GM12892 (cell line): ENCODE measurements at regions not wholly inside any gene's neighbourhood (a gene's known extent, or its start where the extent isn't known, plus 50 kb on each side); places are given as distances from the start of the nearest gene placed in this dataset.
"Not testable (repeated sequence)": the region's sequence is repeated elsewhere in the genome, so short reads cannot be mapped to it uniquely, and the experiment has no call there.

Experiments used
- DNase-seq: peaks from one replicate; pipeline ENCODE4 v3.0.0; 2011; ENCODE audit not compliant: insufficient read length
- FAIRE-seq: peaks from 2 replicates; lab custom pipeline; 2011; peaks lifted over from hg19 to GRCh38; lab: Jason Lieb, UNC
- POLR2A ChIP-seq: IDR thresholded peaks from 2 replicates; pipeline ENCODE4 v1.6.1; 2011; ENCODE audit warnings: low read depth, low read length, control low read depth
- POLR2AphosphoS5 ChIP-seq: IDR thresholded peaks from 2 replicates; pipeline ENCODE4 v1.6.1; 2011; ENCODE audit warnings: low read depth, low read length, control low read depth
- TAF1 ChIP-seq: IDR thresholded peaks from 2 replicates; pipeline ENCODE4 v1.6.1; 2011; ENCODE audit warnings: low read depth, mild to moderate bottlenecking, control low read depth, low read length, borderline replicate concordance

DNA sequence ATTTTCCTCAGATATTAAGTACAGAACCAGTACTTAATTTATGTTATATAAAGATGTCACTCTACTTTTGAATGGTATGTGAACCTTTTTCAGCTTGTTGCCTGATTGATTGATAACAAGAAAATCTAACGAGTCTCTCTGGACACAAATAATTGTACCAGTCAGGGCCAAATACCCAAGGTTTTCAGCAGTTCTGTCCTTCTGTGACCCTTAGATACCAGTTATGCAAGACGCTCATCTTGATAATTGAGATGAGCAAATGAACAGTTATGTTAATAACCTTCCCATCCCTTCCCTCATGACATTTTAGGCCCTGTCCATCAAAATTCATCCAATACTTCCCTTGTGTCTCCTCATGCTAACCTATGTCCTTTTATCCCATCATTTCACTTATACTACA, 185.9 kb upstream of the G2E3 start:
- TF ChIP-seq TAF1: no peak
- no peak for TF ChIP-seq POLR2AphosphoS5
- no peak for TF ChIP-seq POLR2A
- FAIRE-seq (no peak), DNase-seq (no peak)

GRCh38 chr14:30373526-30373925, 185.4 kb upstream of the G2E3 start:
- DNase-seq: no peak
- no peak for FAIRE-seq
- TF ChIP-seq POLR2A (no peak), POLR2AphosphoS5 (no peak), TAF1 (no peak)

GRCh38 chr14:30375296-30375892, 183.6 kb upstream of the G2E3 start:
- TF ChIP-seq POLR2AphosphoS5: no peak
- no peak for TF ChIP-seq POLR2A
- no peak for TF ChIP-seq TAF1
- DNase-seq (no peak), FAIRE-seq (peak; percentile 60)

DNA sequence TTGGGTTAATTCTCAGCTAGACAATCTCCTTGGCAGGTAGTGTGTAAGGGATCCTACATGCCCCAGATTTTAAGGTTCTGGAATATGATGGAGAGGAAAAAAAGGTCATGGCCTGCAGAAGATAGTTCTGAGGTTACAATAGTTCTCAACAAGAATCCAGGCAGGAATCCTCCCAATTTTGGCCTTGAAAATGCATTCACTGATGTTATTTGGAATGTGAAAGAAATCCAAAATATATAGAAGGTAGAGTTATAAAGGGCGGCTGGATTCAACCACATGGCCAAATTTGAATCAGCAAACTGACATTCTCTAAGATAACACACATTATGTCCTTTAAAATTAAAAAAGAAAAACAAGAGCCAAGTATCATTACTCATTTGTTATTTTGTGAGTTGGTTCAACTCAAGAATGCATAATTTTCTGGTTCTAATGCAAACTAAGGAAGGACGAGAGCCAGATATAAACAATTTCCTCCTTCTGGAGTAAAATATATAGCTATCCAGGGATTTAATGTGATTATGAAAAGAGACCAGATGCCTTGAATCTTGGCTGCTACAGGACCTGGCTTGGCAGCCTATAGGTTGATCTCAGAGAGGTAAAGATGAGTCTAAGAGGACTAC, 177.0 kb upstream of the G2E3 start:
- FAIRE-seq (no peak), DNase-seq (no peak)
- TF ChIP-seq POLR2AphosphoS5: no peak
- no peak for TF ChIP-seq TAF1
- no peak for TF ChIP-seq POLR2A

DNA sequence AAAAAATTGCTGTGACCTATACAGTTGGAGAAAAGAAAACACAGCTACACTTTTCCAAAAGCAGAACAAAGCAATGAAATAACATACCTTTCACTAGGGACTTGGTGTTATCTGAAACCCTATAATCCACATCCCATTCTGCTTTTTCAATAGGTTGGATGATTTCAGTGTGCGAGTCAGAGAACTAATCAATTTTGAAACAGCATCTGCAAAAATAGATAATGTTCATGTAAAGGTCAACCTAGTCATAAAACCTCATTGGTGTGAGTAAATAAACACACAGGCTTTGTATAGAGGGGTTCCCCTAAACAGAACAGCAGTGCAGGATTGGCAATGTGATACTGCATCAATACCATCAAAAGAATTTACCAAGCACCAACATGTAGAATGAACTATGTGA, 173.0 kb upstream of the G2E3 start:
- no peak for DNase-seq
- no peak for TF ChIP-seq POLR2A
- no peak for TF ChIP-seq POLR2AphosphoS5
- no peak for TF ChIP-seq TAF1
- FAIRE-seq: no peak

GRCh38 chr14:30387871-30388270, 171.1 kb upstream of the G2E3 start:
- DNase-seq (no peak), FAIRE-seq (no peak)
- TF ChIP-seq POLR2AphosphoS5: no peak
- TF ChIP-seq POLR2A: no peak
- TF ChIP-seq TAF1: no peak

DNA sequence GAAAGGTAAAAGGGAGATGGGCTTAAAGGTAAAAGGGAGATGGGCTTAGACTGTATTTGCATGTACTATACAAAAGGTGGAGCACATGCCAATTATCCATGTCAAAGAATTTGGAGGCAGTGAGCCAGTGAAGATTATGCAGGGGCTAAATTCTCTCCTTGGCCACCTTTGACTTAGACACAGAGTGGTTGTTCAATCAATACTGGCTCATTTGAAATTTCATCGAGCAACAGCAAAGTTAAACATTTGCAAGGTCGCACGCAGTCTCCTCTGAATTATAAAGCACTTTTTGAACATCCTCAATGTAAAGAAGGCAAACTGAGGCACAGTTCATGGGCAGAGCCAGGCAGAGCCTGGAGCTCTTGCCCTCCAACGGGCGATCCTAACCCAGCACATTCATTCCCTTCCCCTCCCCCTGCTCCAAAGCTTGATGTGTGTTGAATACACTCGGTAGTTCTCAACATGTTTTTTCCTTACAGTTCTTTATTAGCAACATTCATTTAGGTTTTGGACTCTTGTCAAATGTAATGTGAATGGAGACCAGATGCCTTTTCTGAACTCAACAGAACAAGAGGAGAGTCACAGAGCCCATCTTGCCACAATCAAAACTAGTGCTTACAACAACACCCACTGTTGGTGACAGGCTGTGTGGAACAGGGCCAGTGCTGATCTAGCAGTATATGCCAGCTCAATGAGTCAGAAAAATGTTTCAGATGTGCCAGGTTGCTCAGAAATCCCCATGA, 169.7 kb upstream of the G2E3 start:
- FAIRE-seq (no peak), DNase-seq (no peak)
- TF ChIP-seq TAF1: no peak
- no peak for TF ChIP-seq POLR2AphosphoS5
- no peak for TF ChIP-seq POLR2A

- no peak for TF ChIP-seq TAF1
- TF ChIP-seq POLR2A: no peak
- no peak for TF ChIP-seq POLR2AphosphoS5
- no peak for DNase-seq
- FAIRE-seq: no peak
Measured at GRCh38 chr14:30389877-30390385, 169.0 kb upstream of the G2E3 start.

DNA sequence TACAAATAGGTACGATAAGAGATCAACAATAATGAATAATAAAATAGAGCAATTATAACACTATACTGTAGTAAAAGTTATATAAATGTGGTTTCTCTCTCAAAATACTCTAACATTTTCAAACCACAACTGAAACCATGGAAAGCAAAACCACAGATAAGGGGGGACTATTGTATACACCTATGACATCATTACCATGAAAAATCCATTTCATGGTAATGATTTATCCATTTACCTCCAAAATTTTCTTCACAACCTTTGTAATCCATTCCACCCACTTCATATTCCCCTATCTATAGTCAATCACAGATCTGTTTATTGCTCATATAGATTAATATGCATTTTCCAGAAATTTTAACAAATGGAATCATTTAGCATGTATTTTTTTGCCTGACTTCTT, 163.9 kb upstream of the G2E3 start:
- no peak for DNase-seq

DNA sequence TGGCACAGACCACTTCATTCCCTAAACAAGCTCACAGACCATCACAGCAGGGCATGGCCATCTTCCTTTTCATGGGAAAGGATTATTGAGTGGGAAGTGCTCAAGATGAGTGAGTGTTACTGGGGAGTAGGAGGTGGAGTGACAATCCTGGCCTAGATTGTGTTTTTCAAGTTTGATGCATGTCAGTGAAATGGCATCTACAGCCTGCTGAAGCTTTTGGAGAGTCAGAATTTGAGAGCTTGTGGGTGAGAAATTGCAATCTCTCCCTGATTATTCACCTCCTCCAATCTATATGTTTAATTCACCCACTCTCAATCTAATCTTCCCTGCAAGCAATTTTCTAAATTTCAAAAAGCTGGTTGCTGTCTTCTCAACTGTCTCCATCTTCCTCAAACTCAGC, 156.1 kb upstream of the G2E3 start:
- no peak for DNase-seq
- no peak for TF ChIP-seq POLR2A
- no peak for TF ChIP-seq POLR2AphosphoS5
- TF ChIP-seq TAF1: no peak
- no peak for FAIRE-seq

More for the DNA sequence above, 163.9 kb upstream of the G2E3 start:
- no peak for FAIRE-seq
- TF ChIP-seq POLR2AphosphoS5 (no peak), TAF1 (no peak), POLR2A (no peak)

DNA sequence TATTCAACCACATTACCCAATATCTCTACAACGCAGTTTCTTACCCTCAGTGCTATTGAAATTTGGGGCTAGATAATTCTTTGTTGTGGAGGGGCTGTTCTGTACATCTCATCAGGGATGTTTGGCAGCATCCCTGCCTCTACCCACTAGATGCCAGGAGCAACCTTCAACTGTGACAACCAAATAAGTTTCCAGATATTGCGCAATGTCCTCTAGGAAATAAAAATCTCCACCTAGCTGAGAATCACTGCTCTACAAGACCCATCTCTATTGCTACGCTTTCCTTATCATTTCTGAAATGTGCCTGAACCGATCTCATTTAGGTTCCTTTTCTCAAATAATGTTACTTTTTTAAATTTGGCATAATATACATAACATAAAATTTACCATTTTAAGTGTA, 155.2 kb upstream of the G2E3 start:
- FAIRE-seq: no peak
- TF ChIP-seq TAF1 (no peak), POLR2AphosphoS5 (no peak), POLR2A (no peak)
- DNase-seq: no peak

GRCh38 chr14:30409508-30410015, 149.4 kb upstream of the G2E3 start:
- DNase-seq, FAIRE-seq: not testable (repeated sequence)
